ENCODE measurements at regions not wholly inside any gene's neighbourhood (a gene's known extent, or its start where the extent isn't known, plus 50 kb on each side); places are given as distances from the start of the nearest gene placed in this dataset.

GRCh38 chr12:115402443-115403180 lies 718.6 kb upstream of the TBX3 start:
- DNase-seq (ENCODE audit: low spot score), result no peak

GRCh38 chr12:115401761-115402160 lies 717.8 kb upstream of the TBX3 start:
- DNase-seq (ENCODE audit: low spot score), result no peak

DNA sequence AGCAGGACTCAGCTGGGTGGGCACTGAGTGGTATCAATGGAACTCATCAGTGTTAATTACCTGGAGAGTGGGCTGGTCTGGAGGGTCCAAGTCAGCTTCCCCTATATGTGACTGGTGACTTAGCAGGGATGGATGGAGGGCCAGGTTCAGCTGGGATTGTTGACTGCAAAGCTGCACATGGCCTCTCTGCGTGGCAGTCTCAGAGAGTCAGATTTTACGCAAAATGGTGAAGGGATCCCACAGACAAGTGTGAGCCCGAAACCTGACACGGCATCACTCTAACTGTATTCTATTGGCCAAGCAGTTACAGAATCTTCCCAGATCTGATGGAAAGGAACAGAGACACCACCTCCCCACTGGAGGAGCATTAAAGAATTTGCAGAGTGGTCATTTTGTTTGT lies 716.0 kb upstream of the TBX3 start:
- DNase-seq (ENCODE audit: low spot score), result no peak

- DNase-seq (ENCODE audit: low spot score), result no peak
Measured at GRCh38 chr12:115398311-115398781, 714.4 kb upstream of the TBX3 start.

GRCh38 chr12:115396567-115396966 lies 712.6 kb upstream of the TBX3 start:
- no peak for DNase-seq (ENCODE audit: low spot score)

DNA sequence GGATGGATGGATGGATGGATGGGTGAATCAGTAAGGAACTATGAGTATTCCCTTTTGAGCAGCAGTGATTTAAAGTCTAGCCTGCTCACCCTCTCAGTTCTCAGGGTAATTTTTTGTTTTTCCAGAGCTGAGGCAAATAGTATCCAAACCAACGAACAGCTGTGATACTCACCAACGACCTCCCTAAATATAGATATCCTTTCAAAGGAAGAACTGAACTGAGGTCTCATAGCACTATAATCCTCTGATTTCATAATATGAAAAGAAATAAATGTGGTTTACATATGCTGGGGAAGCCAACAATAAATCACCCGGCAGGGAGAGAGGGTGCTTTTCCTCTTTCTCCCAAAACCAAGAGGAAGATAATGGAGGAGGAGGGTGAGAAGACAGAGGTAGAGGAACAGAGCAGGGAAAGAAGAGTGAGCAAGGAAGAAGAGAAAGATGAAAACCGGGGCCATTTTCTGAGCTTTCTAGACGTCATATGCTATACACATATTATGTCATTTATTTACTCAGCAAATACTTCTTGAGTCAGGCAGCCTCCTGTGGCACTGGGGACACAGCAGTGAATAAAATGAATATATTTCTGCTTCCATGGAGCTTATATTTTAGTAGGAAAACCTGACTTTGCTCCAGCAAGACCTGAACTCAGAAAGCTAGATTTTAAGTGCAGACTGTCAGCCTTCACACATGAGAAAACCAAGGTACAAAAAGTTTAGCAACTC lies 710.7 kb upstream of the TBX3 start:
- no peak for DNase-seq (ENCODE audit: low spot score)

DNA sequence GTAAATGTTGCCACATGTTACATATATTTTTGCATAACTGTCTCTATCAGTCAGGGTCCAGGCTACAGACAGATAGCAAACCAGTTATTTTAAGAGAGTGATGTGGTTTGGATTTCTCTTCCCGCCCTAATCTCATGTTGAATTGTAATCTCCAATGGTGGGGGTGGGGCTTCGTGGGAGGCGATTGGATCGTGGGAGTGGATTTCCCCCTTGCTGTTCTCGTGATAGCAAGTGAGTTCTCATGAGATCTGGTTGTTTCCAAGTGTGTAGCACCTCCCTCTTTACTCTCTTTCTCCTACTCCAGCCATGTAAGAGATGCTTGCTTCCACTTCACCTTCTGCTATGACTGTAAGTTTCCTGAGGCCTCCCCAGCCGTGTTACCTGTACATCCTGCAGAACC lies 704.2 kb upstream of the TBX3 start:
- no peak for DNase-seq (ENCODE audit: low spot score)

DNA sequence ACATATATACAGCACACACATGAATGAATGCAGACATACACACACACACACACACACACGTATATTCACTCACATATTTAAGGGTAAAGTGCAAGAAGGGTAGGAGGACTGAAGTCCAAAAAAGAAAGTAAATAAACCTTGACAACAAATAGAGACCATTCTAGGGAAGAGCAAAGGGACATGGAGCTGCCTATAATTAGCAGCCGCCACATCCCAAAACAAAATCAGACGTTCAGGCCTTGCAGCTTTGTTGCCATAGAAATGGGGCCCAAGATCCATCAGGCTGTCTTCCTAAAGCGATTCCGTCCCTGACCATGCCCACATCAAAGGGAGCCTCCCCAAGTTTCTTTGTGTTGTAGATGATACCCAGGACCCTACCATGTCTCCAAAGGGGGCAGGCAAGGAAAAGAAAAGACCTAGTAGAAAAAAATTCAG lies 703.5 kb upstream of the TBX3 start:
- DNase-seq (ENCODE audit: low spot score), result no peak

GRCh38 chr12:115386946-115387345 lies 703.0 kb upstream of the TBX3 start:
- DNase-seq (ENCODE audit: low spot score), result no peak

GRCh38 chr12:115385141-115385540 lies 701.2 kb upstream of the TBX3 start:
- DNase-seq (ENCODE audit: low spot score), result no peak

DNA sequence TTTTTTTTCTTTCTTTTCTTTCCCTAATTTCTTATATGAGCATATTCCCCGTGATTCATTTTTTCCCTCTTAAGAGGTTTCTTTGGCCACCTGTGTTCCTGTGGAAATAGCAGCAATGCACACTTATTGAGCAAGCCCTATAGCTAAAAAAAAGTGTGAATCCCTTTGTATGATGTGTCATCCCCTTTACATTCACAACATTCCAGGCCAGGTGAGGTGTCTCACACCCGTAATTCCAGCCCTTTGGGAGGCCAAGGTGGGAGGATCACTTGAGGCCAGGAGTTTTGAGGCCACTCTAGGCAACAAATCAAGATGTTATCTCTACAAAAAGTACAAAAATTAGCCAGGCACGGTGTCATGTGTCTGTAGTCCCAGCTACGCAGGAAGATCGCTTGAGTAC lies 700.4 kb upstream of the TBX3 start:
- no peak for DNase-seq (ENCODE audit: low spot score)

DNA sequence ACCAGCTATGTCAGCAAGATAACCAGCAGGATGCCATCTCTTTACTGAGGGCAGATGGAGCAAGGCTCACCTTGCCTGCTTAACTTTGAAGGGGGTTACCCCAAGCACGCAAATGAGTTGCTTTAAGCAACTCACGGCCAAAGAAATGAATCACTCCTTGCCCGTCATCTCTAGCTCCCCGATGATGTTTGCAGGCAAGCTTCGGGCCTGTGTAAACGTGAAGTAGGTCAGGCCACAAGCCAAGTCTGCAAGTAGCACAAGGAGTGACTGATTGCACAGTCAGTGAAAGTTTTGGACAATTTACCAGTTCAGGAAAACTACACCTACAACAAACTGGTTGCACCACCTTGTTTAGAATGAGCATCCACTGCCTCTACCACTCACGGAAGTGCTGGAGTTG lies 699.7 kb upstream of the TBX3 start:
- DNase-seq (ENCODE audit: low spot score), result no peak

GRCh38 chr12:115382681-115383080 lies 698.7 kb upstream of the TBX3 start:
- DNase-seq (ENCODE audit: low spot score), result no peak

- DNase-seq (ENCODE audit: low spot score), result no peak
Measured at GRCh38 chr12:115380546-115381120, 696.7 kb upstream of the TBX3 start.

DNA sequence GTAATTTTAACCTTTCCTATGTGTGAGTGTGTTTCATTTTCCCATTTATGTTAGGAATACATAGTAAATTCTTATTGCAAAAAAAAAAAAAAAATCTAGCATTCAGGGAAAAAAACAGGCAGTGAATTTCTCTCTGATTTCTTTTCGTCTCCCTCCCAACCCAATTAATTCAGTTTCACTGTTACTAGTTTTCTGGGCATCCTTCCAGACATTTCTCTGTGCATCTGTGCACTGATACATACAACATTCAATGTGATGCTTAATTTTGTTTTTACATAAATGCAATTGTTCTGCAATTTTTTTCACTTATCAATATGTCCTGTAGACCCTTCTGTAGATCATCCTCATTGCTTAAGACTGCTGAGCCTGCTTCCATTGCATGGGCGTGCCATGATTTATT lies 694.3 kb upstream of the TBX3 start:
- no peak for DNase-seq (ENCODE audit: low spot score)

- DNase-seq (ENCODE audit: low spot score), result no peak
Measured at GRCh38 chr12:115377779-115378178, 693.8 kb upstream of the TBX3 start.

- DNase-seq (ENCODE audit: low spot score), result no peak
Measured at GRCh38 chr12:115377230-115377629, 693.3 kb upstream of the TBX3 start.

GRCh38 chr12:115375186-115375991 lies 691.4 kb upstream of the TBX3 start:
- DNase-seq (ENCODE audit: low spot score), result no peak

DNA sequence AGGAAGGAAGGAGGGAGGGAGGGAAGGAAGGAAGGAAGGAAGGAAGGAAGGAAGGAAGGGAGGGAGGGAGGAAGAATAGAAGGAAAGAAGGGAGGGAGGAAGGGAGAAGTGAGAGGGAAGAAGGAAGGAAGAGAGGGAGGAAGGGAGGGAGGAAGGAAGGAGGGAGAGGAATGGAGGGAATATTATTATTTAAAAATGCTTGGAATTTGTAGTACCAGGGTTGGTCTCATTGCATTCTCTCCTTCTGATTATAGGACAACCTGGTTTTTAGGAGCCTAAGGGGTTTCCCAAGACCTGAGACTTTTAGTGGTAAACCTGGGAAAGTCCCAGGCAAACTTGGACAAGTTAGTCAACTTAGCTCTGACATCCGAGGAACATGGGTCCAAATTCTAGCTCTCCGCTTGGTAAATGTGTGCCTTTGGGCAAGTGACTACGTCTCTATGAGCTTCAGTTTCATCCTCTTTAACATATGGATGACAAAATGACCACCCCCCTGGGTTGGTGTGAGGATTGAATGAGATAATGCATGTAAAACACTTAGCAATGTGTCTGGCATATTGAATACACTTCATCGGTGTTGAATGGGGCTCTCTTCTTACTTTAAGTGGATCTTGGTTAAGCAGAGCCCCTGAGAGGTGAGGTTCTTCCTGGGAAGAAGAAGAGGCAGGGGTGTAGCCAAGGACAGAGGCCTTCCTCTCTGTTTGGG lies 690.7 kb upstream of the TBX3 start:
- no peak for DNase-seq (ENCODE audit: low spot score)

DNA sequence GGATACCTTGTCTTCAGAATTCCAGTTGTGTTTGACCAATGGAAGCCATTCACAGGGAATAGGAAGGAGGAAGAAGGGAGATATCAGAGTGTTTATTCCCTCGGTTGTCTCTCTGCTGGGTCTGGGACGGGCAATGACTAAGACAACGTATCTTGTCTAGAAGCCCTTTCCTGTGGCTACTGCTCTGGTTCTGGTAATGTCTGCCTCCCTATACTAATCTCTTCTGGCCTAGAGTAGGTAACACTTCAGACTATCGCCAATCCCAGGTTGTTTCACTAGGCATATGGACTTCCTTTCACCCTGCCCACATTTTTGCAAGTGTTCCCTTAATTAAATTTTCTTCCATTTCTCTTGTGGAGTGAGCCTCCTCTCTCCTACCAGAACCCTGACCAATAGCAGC lies 687.7 kb upstream of the TBX3 start:
- DNase-seq (ENCODE audit: low spot score), result no peak

- no peak for DNase-seq (ENCODE audit: low spot score)
Measured at GRCh38 chr12:115370650-115371049, 686.7 kb upstream of the TBX3 start.

All from mesenteric fat pad (tissue), 1 donor.